HG03135 (cell line): ENCODE measurements at regions not wholly inside any gene's neighbourhood (a gene's known extent, or its start where the extent isn't known, plus 50 kb on each side); places are given as distances from the start of the nearest gene placed in this dataset.
"Not testable (repeated sequence)": the region's sequence is repeated elsewhere in the genome, so short reads cannot be mapped to it uniquely, and the experiment has no call there.

Experiments used
- ATAC-seq: cut with Tn5 transposase; IDR thresholded peaks from one replicate; pipeline ENCODE4 v1.9.1; 2021; ENCODE audit warnings: mild to moderate bottlenecking, moderate library complexity; ENCODE audit not compliant: unreplicated experiment

DNA sequence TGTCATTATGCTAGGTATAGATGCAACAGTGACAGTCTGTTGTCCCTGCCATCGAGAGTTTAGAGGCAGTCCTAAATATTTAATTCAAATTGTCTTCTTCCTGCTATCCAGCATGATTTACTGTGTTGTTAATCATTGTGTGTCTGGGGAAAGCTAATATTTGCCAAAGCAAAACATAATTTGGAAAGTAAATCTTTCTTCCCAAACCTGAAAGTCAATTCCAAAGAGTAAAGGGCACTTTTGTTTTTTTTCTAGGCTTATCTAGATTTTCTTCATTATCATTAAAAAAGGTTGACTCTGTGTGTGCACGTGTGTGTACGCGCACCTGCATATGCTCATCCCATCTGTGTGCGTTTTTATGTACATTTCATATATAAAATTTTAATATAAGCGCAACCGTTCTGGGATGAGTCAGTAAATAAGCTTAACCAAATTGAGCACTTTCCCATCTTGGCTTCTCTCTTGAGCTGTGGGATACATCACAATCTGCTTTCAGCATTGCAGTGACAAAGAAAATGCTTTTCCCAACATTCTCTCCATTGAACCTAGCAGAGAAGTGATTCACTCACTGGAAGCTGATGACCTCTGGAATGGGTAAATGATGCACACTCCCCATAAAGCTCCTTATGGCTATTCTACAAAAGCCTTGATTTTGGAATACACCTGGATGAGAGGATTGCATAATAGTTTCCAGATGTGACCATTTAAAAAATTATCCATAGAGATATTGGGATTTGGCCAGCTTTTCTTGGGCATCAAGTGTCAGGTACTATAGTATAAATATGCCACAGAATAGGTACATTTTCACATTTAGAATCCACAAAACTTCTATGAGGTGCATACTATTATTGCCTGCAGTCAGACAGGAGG, 488.4 kb downstream of the ADCYAP1 start:
- no peak for ATAC-seq

DNA sequence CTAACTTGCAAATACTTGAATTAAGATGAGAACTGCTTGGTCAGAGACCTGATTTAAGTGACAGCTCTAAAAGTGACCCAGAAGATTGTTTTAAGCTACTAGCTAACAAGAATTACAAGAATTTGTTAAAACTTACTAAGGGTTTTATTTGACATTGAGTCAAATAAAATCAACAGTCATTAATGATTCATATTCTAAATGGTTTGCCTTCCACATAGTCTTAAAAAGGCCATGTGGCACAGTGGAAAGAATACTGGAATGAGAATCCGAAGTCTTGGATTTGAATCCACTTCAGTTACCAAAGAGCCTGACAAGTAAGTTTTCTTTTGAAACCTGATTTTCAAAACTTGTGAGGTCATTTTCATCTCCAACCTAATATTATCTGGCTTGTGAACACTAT, 489.3 kb downstream of the ADCYAP1 start:
- ATAC-seq: no peak

DNA sequence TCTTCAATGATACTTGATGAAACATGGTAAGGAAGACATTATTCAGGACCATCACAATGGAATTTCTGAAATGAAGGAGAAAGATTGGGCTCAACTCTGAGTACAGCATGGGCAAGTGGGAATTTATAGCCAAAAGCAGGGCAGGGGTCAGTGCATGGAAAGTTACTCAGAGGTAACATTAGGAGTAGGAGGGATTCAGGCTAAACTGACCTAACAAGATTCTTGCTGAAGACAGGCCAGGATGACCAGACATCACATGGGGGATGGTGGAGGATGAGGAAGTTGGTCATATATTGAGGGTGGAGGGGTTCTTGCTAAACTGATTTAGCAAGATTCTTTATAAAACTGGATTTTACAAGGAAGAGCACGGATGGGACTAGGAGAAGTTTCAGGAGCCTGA, 489.8 kb downstream of the ADCYAP1 start:
- no peak for ATAC-seq

DNA sequence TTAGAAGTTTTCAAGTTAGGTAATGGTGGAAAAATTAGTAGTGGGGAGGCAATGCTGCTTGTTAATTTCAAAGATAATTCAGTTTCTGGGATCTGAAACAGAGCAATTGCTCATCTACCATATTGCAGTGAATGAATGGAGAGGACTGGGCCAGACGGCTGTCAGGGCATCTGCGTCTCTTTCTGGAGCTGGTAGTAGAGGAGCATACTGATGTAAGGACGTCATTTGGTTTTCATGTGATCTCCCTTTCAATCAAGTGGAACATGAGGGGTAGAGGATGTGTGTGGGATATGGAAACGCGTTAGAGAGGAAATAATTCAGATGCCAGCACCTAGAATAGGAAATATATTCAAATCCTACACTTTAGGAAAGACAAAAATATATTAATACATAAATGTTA, 490.3 kb downstream of the ADCYAP1 start:
- no peak for ATAC-seq

DNA sequence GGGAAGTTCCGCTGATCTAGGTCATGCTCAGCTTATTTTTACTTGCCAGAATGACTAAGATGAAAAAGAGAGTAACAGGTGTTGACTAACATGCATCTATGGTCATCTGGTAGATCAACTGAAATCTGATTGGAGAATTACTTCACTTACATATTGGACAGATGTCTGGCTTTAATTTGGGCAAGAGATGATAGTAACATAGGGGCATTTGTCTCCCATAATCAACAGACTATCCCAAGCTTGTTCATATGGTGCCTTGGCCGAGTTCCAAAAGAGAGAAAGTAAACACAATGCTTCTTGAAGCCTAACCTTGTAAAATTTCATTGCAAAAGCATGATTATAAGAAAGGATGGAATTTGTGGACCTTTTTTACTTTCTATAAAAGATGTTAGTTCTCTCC, 503.7 kb downstream of the ADCYAP1 start:
- no peak for ATAC-seq

DNA sequence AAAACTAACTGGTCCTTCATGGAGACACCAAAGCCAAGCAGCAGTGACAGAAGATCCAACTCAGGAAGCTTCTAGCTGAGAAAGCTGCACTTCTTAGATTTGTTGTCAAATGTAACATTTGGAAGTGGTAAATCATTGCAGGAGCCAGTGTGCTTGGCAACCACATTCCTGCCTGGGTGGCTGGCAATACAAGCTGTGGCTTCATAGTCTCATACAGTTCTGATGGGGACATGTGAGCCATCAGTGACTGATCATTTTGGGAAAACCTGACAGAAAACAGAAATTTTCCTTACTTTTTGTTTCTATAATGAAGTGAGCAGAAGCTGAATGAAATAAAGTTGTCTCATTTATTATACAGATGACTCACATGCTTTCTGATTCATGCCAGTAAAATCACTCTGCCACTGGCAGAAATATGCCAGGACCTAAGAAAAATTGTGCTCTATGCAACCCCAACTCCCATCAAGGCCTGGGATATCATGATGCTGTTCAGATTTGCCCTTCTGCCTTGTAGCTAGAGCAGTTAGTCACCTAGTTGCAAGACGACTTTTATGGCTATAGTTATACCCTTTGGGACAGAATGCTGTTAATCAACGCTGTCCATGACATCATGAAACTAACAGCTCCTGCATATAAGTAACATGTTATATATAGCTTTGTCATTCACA, 508.1 kb downstream of the ADCYAP1 start:
- ATAC-seq: no peak

DNA sequence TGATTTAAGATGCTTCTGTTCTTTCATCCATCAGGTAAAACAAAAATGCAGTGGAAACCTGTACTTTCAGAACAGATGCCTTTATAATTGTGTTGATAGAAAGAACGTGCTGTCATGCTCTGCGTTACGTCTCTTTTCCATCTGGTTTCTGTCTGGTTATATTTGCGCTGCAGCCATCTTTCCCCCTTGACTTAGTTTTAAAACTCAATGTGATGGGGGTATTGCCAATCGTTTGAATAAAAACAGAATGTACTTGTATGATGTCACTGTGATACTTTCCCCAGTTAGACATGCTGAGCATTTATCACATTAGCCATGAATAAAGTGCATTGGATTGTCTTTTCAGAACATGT, 508.6 kb downstream of the ADCYAP1 start:
- ATAC-seq: no peak

DNA sequence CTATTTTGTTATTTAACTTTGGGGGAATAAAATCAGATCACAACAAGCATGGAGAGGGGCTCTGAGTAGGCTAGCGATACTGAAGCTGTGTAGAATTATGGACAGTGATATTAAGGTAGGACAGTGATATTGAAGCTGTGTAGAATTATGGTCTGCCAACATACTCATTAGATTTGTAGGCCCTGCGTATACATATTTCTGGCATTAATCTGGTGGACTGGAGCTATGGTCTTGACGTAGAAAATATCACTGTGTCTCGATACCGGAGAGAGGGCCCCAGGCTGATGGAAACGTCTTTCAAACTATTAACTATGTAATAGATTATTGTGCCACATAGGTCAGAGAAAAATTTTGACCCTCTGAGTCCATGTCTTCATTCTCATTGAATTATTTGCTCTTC, 511.4 kb downstream of the ADCYAP1 start:
- no peak for ATAC-seq

DNA sequence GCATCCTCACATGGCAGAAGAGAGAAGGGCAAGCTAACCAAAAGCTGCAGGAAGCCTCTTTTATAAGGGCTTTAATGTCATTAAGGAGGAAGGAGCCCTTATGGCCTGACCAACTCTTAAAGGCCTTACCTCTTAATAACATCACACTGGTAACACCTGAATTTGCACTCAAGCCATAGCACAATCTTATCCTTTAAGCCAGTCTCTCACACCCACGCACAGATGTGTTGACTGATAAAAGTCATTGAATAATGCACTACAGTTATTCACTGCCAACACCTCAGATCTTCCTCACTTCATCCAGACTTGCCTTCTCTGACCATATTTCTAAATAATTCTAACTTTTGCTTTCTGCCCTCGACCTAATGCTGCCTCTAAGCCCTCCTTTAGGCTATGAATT, 516.8 kb downstream of the ADCYAP1 start:
- no peak for ATAC-seq

DNA sequence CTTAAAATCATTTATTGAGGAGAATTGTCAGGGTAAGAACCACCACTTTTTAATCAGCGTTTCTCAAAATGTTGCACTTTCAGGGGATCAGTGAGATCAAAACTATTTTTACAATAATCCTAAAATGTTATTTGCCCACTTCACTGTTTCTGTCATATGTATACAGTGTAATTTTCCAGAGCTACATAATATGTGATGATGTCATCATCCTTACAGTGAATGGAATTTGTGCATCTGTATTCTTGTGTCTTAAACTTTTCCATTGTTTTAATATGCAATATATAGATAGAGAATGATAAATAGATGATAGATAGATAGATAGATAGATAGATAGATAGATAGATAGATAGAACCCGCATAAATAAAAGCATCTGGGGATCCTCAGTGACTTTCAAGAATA, 518.0 kb downstream of the ADCYAP1 start:
- no peak for ATAC-seq

DNA sequence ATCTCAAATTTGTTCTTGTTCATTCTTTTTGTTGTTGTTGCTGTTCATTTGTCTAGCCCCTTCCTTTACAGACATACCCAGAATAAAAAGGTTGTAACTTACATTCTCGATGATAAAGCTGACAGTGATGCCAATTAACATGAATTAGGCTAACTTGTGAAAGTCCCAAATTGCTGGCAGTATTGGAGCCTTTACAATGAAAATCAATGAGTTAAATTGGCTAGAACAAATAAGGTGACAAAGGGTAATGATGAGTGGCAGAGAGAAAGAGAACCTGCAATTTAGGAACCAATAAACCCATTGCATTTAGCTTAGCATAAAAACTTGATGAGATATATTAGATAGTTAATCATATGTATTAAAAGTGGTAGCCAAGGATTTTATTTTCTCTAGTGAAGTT, 521.0 kb downstream of the ADCYAP1 start:
- no peak for ATAC-seq

DNA sequence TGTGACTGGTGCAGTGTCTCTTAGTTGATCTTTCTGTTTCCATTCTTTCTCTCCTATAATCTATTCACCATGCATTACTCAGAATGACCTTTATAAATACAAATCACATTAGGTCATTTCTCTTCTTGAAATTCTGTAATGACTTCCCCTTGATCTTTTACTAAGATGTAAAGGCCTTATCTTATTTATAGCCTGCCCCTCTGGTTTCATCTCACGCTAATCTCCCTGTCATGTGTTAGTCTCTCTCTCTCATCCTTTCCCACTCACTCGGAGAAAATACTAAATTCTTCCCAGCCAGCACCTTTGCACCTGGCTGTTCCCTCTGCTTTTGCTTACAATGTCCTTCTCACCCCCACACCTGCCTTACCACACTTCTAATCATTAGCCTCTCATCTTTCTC, 530.8 kb downstream of the ADCYAP1 start:
- no peak for ATAC-seq

DNA sequence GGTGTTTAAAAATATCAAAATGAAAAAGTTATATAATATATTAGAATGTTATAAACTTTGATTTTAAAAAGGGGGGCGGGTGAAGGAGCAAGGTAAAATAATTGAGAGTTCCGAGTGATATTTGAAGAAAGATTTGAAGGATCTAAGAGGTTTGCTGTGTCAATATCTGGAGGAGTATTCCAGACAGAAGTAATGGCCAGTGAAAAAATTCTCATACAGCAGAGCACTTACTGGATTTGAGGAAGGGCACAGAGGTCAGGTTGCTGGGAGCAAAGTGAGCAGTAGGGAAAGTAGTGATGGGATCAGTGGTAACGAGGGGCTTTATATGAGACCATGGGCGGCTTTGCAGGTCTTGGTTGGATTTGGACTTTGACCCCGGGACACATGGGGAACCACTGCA, 531.5 kb downstream of the ADCYAP1 start:
- no peak for ATAC-seq

DNA sequence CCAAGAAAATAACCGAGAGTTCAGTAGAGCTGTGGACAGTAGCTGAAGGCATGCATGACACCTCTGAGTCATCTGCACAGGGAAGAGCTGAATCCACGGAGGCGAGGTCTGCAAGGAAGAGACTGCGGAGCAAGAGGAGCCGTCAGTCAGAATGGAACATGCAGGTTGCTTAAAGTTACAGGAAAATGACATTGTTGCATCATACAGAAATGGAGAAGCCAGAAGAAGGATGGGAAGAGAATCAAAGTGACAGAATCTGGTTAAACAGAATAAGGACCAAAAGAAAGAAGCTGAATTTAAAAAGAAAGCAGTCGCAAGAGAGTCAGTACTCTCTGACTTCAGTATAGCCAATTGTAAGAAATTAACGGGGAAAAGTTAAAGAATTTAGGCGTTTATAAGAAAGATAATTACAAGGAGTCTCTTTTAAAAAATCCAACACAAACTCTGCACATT, 533.8 kb downstream of the ADCYAP1 start:
- ATAC-seq: no peak

DNA sequence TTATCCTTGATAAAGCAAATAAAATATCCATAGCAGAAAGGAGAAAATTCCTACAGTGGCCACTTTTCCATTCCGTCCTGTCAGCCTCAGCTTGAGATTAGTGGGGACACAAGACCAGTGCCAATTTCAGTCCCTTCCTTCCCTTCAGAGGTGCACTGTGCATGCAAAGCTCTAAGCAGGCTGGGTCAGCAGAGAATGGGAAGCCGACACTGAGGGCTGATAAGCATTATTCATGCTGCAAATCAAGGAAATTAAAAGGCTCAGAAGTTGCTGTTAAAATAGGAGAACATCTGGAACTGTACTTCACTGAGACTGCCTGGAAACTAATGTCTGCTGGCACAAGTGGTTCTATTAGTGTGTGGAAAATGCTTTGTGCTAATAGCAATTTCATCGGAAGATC, 534.3 kb downstream of the ADCYAP1 start:
- ATAC-seq: no peak

DNA sequence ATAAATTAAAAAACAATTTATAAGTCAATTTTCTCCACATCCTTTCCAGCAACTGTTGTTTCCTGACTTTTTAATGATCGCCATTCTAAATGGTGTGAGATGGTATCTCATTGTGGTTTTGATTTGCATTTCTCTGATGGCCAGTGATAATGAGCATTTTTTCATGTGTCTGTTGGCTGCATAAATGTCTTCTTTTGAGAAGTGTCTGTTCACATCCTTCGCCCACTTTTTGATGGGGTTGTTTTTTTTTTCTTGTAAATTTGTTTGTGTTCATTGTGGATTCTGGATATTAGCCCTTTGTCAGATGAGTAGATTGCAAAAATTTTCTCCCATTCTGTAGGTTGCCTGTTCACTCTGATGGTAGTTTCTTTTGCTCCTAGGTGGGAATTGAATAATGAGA, 539.4 kb downstream of the ADCYAP1 start:
- ATAC-seq: not testable (repeated sequence)

DNA sequence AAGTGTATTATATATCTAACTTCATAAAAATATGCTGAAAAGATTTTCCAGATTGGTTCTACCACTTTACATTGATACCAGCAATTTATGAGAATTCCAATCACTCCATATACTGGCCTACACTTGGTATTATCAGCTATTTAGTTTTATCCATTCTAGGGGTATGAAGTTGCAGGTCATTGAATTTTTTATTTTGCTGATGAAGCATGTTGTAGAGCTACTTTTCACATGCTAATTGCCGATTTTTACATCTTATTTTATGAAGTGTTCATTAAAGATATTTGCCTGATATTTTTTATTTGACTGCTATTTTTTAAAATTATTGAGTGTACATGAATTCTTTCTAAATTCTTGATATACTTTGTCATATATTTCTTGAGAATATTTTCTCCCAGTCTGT, 542.1 kb downstream of the ADCYAP1 start:
- no peak for ATAC-seq

DNA sequence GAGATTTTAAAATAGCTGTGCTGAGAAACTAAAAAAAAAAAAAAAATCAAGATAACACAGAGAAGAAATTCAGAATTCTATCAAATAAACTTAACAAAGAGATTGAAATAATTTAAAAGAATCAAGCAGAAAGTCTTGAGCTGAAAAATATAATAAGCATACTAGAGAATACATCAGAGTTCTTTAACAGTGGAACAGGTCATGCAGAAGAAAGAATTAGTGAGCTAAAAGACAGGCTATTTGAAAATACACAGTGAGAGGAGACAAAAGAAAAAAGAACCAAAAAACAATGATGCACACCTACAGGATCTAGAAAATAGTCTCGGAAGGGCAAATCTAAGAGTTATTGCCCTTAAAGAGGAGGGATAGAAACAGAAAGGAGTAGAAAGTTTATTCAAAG, 548.1 kb downstream of the ADCYAP1 start:
- no peak for ATAC-seq

DNA sequence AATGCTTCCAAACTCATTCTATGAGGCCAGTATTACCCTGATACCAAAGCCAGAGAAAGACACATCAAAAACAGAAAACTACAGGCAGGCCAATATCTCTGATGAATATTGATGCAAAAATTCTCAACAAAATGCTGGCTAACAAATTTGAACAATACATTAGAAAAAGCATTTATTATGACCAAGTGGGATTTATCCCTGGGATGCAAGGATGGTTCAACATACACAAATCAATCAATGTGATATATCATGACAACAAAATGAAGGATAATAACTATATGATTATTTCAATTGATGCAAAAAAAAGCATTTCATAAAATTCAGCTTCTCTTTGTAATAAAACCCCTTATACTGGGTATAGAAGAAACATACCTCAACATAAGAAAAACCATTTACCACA, 550.9 kb downstream of the ADCYAP1 start:
- no peak for ATAC-seq

DNA sequence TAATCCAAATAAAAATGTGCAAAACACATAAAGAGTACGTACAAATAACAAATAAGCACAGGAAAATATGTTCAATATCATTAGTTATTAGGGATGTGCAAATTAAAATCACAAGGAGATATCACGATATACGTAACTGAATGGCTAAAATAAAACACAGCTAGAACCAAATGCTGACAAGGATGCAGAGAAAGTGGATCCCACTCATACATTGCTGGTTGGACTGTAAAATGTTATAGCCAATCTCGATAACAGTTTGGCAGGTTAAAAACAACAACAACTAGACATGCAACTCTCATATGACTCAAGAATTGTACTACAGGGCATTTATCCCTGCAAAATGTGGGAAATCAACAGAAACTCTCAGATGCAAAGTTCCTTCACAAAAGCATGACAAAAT, 553.9 kb downstream of the ADCYAP1 start:
- no peak for ATAC-seq

DNA sequence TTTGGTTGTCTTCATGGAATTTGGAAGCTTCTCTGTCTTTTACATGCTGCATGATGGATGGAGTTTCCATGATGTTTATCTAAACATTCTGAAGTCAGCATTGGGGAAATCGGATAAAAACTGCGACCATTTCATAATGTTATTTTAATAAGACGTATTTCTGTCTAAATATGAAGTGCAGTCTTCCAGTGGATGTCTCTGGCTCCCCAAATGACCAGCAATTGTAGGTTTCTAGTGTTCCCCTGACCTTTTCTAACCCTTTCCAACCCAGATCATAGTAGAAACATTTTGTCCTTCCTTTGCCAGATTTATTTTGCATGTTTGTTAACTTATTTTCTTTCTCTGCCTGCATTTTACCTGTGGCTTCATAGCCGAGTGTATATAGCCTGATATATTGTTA, 559.3 kb downstream of the ADCYAP1 start:
- no peak for ATAC-seq

DNA sequence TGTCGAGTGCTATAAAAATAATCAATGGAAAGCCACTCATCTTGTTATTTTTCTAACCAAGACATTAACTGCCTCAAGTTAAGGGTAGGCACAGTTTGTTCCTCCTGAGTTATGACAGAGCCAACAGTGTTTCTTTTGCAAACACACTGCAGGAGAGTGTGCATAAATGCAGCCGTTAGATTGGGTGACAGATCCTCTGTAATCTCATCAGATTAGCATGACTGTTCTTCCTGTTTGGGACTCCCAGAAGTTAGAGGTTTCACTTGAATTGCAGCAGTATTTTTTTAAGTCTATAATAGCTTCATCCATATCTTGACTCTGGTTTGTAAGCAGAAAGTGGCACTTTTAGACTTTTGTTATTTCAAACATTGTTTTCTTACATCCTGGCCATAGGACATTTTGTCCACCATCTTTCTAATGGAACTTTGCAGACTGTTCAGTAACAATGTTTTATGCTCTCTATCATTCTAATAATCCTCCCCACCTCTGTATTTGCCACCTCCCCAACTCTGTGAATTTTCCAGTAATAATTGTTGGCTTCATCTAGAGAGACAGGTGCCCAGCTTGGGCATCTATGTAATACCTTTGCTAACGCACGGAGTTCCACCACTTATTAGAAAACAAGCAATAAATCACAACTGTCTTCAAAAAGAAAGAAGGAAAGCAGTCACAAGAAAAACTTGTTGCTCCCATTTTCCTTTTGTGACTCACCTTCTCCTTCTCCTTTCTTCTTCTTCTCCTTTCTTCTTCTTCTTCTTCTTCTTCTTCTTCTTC, 560.0 kb downstream of the ADCYAP1 start:
- ATAC-seq: no peak
